ENCODE measurements at regions not wholly inside any gene's neighbourhood (a gene's known extent, or its start where the extent isn't known, plus 50 kb on each side); places are given as distances from the start of the nearest gene placed in this dataset.

- TF ChIP-seq, protein P1, sequence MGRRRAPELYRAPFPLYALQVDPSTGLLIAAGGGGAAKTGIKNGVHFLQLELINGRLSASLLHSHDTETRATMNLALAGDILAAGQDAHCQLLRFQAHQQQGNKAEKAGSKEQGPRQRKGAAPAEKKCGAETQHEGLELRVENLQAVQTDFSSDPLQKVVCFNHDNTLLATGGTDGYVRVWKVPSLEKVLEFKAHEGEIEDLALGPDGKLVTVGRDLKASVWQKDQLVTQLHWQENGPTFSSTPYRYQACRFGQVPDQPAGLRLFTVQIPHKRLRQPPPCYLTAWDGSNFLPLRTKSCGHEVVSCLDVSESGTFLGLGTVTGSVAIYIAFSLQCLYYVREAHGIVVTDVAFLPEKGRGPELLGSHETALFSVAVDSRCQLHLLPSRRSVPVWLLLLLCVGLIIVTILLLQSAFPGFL (CRISPR knock-in tag; IDR thresholded peaks at IDR 0.05; ENCODE audit: borderline replicate concordance), result no peak
- TF ChIP-seq JUN (CRISPR knock-in tag; IDR thresholded peaks at IDR 0.05) (no peak), SMAD3 (CRISPR knock-in tag; IDR thresholded peaks at IDR 0.05; ENCODE audit: borderline replicate concordance) (no peak), NFATC4 (CRISPR knock-in tag; IDR thresholded peaks at IDR 0.05) (no peak), FOXJ3 (CRISPR knock-in tag; IDR thresholded peaks at IDR 0.05; ENCODE audit: borderline replicate concordance) (no peak), ZBTB21 (CRISPR knock-in tag; IDR thresholded peaks at IDR 0.05; ENCODE audit: borderline replicate concordance) (no peak)
These were observed 444.4 kb downstream of the HDGFL1 start for GRCh38 chr6:23013776-23014175.
